NCI-H460 (cell line): ENCODE measurements at regions not wholly inside any gene's neighbourhood (a gene's known extent, or its start where the extent isn't known, plus 50 kb on each side); places are given as distances from the start of the nearest gene placed in this dataset.
A peak's percentile ranks its signal among the peaks of the same experiment; 100 is the strongest.
"Not testable (repeated sequence)": the region's sequence is repeated elsewhere in the genome, so short reads cannot be mapped to it uniquely, and the experiment has no call there.

Experiments used
- DNase-seq: peaks from one replicate; pipeline ENCODE4 v3.0.0-alpha.2; 2016; ENCODE audit warnings: low read depth; ENCODE audit errors: extremely low read depth

DNA sequence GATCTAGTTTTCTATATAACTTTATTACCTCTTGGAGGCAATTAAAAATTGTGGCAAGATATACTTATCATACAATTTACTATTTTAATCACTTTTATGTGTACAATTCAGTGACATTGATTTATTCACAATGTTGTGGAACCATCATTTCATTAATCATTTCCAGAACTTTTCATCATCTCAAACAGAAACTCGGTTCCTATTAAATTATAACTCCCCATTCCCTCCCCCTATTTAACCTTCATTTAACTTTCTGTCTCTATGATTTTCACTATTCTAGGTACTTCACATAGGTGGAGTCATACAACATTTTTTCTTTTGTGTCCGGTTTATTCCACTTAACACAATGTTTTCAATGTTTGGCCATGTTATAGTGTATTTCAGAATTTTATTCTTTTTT, 252.8 kb downstream of the REEP3 start:
- DNase-seq: no peak

DNA sequence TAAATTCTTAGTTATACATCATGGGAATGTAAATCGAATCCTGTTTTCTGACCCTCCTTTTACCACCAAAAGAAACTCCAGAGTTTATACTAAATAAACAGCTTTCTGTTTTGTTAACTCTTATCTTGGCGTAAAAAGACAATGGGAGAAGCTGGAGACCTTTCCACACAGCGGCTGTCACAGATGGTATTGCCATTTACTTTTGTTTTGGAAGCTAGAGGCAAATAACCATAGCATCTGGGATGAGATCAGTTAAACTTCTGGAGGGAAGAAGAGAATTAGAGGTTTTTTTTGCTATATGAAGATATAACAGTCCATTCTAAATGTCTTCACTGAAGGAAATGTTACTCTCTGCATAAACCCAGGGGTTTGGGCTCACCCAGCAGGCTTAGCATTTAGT, 258.9 kb downstream of the REEP3 start:
- no peak for DNase-seq

DNA sequence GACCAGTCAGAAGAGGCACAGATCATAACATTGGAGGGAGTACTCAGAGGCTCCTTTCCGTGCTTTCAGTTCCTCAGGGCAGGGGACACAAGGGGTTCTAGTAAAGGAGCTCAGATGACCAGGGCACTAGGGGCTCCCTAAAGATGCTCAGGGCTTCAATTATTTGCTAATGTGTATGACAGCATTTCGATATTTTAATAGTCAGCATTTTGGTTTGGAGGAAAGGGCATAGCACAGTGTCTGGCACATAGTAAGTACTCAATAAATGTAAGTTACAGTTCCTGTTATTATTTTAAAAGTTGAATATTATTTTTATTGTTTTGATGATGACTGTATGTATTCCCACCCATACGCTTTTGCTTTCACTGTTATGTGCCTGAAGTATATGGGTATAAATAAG, 260.0 kb downstream of the REEP3 start:
- DNase-seq: no peak

DNA sequence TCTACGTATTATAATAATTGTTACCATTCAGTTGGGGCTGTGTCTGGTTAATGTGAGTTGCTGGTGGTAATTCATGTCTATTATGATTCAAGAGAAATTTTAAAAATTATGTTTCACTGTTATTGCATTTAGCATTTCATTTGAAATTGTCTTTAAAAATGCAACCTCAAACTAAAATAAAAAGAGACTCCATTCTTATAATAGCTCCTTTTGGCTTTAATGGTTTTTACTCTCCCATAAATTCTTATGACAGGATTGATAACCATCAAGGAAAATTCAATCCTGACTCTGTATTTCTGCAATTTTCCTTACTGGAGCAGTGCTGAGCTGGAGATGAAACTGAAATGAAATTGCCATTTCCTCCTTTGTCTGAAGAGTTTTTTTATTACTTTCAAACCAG, 262.7 kb downstream of the REEP3 start:
- no peak for DNase-seq

DNA sequence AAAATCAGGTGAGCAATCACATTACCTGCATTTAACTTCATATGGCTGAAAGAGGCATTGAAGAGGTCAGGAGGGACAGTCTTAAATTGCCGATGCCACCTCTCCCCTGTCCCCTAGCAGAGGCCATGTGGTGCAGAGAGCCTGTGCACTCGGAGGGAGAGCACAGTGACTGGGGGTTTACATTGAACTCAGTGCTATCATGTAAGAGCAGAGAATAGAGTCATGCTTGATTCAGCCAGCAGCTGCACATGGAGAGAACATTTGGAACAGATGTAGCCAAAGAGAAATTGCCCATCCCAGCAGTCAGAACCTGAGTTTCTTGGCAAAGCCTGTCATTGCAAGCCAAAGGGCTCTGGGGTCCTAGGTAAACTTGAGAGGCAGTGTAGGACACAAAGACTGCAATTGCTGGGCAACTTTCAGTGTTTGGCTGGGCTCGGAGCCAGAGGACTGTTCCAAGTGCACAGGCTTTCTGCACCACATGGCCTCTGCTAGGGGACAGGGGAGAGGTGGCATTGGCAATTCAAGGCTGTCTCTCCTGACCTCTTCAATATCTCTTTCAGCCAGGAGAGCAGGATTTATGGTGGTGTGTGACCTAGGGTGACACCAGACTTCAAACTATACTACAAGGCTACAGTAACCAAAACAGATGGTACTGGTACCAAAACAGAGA, 267.1 kb downstream of the REEP3 start:
- DNase-seq: no peak

DNA sequence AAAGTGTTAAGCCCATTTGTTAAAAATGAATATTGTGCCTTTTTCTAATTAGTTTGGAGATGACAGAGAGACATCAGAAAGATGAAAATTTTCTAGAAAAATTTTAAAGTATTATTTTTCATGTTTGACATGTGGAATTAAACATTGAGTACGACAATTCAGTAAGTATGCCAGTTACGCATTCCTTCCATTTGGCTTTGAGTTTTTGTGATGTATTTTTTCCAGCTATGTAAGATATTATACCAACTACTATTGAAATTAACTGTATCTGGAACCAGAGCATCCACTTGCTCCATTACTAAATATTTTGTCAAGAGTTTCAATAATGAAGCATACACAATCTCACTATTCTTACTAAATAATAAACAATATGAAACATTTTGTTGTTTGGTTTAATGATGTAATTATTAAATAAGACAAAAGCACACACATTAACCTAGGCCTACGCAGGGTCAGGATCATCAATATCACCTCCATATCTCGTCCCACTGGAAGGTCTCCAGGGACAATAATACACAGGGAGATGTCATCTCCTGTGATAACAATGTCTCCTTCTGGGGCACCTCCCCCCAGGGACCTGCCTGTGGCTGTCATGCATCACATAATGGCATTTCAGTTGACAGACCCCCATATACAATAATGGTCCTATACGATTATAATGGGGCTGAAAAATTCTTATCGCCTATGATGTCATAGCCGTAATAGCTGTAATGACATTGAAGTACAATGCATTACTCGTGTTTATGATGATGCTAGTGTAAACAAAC, 274.1 kb downstream of the REEP3 start:
- no peak for DNase-seq

DNA sequence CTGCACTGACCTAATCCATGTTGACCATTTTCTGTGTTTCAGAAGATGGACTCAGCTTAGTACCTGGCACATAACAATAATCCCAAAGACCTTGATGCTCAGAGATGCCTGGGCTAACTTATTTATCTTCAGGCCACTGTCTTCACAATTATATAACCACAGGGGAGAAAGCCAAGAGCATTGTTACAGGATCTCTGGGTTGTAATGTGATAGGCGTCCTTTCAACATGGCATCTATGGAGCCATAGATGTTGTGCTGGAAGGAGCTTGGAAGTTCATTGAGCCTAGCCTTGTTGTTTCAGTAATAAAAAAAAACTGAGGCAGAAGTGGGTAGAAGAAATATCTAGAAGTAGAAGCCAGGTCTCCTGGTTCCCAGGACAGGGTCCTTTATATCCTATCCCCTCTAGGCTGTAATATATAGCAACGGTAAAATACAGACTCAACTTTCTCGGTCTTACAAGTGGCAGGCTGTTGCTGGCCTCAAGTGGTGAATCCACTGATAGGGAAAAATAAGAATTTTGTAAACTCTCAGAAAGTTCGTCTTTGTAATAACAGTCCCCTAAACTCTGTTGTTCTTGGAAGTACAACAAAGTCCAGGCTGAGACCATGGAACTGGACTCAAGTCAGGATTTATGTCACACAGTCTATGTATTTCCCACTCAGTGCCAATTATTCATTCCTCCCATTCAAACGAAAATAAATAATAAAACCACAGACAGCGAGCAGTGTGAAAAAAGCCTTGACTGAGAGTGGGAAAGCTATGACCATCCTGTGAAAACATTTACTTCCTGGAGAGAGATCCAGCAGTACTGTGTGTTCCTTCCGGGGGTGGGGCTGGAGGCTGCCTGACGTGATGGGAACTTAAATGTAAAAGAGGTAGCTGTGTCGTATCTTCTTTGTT, 277.6 kb downstream of the REEP3 start:
- peak; percentile 59 for DNase-seq

DNA sequence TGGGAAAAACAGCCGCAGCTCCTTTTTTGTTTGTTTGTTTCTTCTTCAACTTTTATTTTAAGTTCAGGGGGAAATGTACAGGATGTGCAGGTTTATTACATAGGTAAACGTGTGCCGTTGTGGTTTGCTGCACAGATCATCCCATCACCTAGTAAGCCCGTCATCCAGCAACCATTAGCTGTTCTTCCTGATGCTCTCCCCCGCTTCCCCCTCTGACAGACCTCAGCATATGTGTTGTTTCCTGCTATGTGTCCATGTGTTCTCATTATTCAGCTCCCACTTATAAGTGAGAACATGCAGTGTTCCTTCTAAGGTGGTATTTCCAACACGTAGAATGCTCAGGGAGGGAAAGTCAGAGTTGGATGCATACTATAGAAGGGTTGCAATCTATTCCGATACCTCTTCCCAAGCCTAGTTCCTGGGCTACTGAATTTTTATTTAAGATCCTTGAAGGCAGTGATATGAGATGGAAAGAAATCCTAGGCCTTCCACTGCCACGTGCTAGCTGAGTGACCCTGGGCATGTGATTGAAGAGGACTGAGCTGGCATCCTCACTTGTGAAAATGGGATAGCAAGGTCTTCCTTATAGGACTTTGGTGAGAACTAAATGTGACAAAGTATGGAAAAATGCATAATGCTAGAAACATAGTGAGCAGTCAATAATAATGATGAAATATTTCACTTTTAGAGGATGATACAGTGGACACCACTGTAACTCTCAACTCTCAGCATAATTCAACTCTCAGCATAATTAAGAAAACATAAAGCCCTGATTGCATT, 278.5 kb downstream of the REEP3 start:
- DNase-seq: no peak

DNA sequence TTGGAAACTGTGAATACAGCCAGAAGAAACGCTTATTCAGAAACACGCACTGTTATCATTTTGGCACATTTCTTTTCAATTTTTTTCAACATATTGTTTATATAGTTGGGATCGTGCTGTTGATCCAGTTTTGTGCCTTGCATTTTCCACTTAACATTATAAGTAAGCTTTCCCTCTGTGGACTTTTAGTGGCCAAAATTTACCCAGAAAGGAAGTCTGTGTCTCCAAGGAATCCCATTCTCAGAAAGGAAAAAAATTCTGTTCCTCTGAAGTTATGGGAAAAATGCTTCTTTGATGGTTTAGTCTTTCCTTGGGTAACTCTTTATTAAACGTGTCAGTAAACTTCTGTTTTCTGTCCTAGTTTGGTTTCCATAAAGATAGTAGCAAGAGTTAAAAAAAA, 280.0 kb downstream of the REEP3 start:
- no peak for DNase-seq

DNA sequence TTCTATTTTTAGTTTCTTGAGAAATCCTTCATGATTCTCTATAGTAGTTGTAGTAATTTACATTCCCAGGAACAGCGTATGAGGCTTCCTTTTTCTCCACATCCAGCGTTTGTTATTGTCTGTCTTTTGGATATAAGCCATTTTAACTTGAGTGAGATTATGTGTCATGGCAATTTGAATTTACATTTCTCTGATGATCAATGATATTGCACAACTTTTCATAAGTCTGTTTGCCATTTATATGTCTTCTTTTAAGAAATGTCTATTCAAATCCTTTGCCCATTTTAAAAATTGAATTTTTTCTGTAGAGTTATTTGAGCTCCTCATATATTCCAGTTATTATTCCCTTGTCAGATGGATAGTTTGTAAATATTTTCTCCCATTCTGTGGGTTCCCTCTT, 285.1 kb downstream of the REEP3 start:
- DNase-seq: no peak

DNA sequence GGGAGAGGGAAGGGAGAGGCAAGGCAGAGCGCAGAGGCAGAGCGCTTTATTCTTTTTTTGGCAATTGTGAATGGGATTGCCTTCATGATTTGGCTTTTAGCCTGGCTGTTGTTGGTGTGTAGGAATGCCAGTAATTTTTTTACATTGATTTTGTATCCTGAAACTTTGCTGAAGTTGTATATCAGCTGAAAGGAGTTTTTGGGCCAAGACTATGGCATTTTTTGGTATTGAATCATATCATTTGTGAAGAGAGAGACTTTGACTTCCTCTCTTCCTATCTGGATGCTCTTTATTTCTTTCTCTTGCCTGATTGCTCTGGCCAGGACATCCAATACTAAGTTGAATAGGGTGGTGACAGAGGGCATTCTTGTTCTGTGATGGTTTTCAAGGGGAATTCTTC, 291.3 kb downstream of the REEP3 start:
- DNase-seq: no peak

DNA sequence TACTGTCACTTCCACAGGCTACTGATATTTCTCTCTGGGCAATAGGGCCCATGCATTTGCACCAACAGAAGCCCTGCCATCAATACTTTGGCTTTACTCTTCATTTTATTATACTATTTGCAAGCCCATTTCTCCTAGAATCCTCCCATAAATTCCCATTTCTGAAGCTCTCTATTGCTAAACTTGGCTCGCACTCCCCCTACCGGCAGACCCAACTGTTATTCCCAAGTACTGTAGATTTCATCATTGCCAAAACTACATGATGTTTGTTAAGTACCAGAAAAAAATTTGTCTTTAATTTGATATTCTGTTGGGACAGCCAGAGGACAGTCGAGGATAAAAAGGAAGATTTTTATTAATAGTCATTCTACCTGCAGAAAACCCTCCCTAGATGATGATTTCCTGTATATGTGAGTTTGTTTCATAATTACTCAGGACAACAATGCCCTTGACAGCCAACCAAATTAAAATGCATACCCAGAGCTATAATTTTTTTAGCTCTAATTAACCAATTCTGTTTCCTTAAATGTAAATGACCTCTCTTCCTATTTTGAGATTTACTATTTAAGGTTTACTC, 298.6 kb downstream of the REEP3 start:
- DNase-seq: peak; percentile 53

DNA sequence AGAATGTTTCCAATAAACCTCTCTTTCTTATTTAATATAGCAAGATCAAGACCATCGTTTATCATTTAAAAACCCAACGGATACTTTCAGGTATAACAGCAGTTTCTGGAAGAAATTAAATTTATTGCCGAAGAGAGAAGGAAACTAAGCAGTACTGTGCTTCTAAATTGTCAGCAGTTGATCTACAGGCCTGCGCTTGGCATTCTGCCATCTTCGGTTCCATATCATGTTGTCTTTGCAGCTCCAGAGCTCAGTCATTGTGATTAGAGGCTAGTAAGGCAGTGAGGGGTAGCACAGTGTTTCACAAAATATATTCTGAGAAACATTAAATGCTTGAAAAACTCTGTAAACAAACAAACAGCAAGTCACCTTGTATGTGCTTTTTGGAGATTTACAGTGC, 301.3 kb downstream of the REEP3 start:
- DNase-seq: no peak

DNA sequence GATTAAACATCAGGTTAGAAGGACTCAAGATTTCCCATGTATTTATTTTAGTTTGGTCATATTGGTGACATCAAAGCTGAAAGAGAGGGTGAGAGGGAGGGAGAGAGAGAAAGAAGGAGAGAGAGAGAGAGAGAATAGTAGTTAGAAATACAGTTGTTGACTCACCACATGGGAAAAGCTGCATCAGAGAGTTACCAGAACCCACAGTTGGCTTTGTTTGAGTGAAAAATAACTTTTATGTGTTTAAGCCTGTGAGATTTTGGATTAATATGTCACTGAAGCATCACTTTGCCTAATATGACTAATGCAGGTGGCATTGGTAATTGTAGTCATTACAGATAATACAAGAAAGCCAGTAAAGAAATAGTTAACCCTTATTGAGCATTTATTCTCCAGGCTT, 303.9 kb downstream of the REEP3 start:
- DNase-seq: no peak

DNA sequence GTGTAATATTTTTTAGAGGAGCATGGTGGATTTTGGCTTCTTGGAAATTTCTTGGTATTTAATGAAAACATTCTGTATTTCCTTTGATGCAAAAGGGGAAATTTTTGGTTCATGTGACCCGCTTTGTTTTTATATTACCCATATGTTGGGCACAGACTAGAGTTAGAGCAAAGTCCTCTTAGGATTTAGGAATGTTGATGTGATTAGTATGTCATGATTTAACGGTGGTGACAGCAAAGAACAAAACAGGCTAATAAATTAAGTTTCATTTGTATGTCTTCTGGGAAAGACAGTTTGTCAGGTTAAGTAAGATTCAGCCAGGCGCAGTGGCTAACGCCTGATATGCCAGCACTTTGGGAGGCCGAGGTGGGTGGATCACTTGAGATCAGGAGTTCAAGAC, 304.6 kb downstream of the REEP3 start:
- DNase-seq: no peak

DNA sequence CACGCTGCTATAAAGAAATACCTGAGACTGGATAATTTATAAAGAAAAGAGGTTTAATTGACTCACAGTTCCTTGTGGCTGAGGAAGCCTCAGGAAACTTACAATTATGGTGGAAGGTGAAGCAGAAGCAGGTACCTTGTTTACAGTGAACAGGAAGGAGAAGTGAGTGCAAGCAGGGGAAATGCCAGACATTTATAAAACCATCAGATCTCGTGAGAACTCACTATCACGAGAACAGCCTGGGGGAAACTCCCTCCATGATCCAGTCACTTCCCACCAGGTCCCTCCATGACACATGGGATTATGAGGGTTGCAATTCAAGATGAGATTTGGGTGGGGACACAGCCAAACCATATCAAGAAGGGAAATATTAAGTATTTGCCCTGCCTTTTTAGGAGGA, 305.8 kb downstream of the REEP3 start:
- DNase-seq: not testable (repeated sequence)

DNA sequence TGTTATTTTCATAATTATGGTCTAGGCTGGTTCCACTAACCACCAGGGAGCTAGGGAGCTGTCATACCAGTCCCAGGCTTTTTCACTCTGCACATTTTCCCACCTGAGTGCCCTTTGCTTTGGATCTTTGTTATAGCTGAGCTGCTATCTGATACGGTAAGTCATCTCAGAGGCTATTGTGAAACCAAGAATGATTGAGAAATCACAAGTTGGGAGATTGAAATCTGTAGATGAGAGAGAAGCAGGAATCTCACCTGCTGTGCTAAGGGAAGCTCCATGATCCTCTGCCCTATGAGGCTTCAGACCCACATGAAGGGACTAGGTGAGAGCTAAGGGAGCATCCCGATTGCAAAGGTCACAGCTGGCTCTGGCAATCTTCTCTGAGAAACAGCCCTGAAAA, 307.8 kb downstream of the REEP3 start:
- peak; percentile 21 for DNase-seq

DNA sequence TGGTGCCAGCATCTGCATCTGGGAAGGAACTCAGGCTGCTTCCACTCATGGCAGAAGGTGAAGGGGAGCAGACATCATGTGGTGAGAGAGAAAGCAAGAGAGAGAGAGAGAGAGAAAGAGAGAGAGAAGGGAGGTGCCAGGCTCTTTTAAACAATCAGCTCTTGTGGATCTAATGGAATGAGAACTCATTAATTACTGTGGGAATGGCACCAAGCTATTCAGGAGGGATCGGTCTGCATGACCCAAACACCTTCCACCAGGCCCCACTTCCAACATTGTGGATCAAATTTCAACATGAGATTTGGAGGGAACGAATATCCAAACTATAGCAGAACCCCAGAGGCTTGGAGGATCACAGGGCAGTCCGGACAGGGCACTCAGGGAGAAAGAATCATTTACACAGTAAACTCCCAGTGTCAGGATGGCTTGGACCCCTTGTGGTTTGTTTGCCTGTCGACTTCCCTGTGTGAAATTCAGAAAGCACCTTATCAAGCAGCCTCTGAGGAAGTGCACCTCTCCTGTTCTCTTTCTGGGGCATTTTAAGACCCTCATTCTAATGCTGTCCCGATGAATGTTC, 308.5 kb downstream of the REEP3 start:
- DNase-seq: no peak

DNA sequence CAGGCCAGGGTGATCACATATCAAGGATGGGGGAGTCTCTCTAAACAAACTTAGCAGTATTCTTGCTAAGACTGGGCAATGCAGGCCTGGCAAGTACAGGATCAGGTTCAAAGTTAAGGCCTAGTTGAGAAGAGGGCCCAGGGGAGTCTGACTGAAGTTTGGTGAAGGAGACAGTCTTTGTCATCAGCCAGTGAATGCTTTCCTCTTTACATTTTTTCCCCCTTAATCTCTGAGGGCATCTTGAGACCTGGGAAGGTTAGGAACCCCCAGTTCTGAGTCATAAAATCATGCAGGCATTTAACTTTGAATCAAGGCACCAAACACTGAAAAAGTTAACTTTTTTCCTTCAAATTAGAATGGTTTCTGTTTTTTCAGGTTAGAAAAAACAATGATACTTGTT, 311.5 kb downstream of the REEP3 start:
- DNase-seq: no peak

DNA sequence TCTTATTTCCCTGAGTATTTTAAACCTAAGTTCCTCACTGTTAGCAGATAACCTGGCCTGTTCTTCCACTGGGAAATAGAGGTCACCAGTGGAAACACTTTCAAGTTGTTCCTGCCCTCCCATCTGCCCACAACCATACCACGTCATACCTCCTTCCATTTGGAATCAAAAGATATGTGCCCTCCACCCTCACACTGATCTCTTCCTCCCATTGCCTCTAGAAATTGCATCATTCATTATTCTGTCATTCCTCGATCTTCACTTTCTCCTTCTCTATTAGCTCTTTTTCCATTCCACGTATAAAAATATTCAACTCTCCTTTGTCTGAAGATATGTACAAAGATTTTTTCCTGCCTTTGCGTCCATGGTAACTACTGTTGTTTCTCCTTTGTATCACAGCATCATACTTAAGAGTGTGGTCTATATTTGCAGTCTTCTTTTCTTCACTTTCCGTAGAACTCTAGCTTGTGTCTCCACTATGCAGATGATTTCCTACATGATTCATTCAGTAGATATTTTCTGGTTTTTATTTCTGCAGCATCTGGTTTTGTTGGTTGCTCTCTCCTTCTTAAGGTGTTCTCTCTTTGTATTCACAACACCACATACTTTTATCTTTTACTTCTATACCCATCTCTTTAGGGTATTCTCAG, 312.3 kb downstream of the REEP3 start:
- no peak for DNase-seq
